HL-60 (cell line): ENCODE measurements at regions not wholly inside any gene's neighbourhood (a gene's known extent, or its start where the extent isn't known, plus 50 kb on each side); places are given as distances from the start of the nearest gene placed in this dataset.
"Not testable (repeated sequence)": the region's sequence is repeated elsewhere in the genome, so short reads cannot be mapped to it uniquely, and the experiment has no call there.

ENCODE experiments used
- DNase-seq, 2 experiments: peaks; one replicate each; pipeline ENCODE4 v3.0.0-alpha.2; 2010 to 2020; ENCODE audit warnings: low read depth in 1 of 2, low spot score in 1 of 2
- H3K27ac ChIP-seq: fragments of 250-450 bp; sonication (Bioruptor Pico); replicated peaks from 2 replicates; pipeline ENCODE4 v1.5.1; 2020; ENCODE audit warnings: mild to moderate bottlenecking, moderate library complexity
- H3K27me3 ChIP-seq: fragments of 250-450 bp; sonication (Bioruptor Pico); 2 replicates; pipeline ENCODE4 v1.5.1; 2021; ENCODE audit warnings: mild to moderate bottlenecking, moderate library complexity; ENCODE audit not compliant: insufficient read depth, poor library complexity, severe bottlenecking
- H3K4me3 ChIP-seq: replicated peaks from 2 replicates; pipeline ENCODE4 v1.5.1; 2011; ENCODE audit warnings: mild to moderate bottlenecking, control low read depth, low read length; ENCODE audit not compliant: insufficient read depth
- GABPA ChIP-seq: IDR thresholded peaks from 2 replicates; pipeline ENCODE4 v1.6.1; 2012; ENCODE audit warnings: low read depth
- POLR2AphosphoS5 ChIP-seq: IDR thresholded peaks from 2 replicates; pipeline ENCODE4 v1.6.1; 2012; ENCODE audit warnings: low read depth
- SPI1 ChIP-seq: IDR thresholded peaks from 2 replicates; pipeline ENCODE4 v1.6.1; 2012; ENCODE audit warnings: low read depth, mild to moderate bottlenecking, borderline replicate concordance
- TF ChIP-seq, protein P1 (sequence below): IDR thresholded peaks from 2 replicates; pipeline ENCODE4 v1.6.1; 2012; ENCODE audit warnings: low read depth; ENCODE audit not compliant: insufficient replicate concordance
- TF ChIP-seq, protein P2 (sequence below): IDR thresholded peaks from one replicate; pipeline ENCODE4 v1.5.1; 2011; ENCODE audit warnings: low read length, control low read depth, inconsistent platforms; ENCODE audit not compliant: insufficient read depth

DNA sequence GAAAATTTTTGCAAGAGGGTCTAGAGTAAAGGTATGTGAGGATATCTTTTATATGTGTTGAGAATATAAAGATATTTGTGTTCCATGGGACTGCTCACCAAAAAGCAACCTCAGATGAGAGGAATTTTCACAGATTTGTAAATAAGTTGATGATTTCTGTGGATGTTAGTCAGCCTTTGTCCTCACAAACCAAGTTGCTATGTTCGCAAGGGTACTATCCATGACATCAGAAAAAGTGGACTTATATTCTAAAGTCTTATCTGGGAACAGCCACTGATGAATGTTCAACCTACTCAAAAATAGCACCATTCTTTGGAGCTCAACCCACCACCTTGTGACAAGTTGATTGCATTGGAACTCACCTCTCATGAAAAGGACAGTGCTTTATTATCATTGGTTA, 138.6 kb downstream of the PCDH20 start:
- TF ChIP-seq GABPA (no peak), SPI1 (no peak), POLR2AphosphoS5 (no peak)
- TF ChIP-seq, protein P1, sequence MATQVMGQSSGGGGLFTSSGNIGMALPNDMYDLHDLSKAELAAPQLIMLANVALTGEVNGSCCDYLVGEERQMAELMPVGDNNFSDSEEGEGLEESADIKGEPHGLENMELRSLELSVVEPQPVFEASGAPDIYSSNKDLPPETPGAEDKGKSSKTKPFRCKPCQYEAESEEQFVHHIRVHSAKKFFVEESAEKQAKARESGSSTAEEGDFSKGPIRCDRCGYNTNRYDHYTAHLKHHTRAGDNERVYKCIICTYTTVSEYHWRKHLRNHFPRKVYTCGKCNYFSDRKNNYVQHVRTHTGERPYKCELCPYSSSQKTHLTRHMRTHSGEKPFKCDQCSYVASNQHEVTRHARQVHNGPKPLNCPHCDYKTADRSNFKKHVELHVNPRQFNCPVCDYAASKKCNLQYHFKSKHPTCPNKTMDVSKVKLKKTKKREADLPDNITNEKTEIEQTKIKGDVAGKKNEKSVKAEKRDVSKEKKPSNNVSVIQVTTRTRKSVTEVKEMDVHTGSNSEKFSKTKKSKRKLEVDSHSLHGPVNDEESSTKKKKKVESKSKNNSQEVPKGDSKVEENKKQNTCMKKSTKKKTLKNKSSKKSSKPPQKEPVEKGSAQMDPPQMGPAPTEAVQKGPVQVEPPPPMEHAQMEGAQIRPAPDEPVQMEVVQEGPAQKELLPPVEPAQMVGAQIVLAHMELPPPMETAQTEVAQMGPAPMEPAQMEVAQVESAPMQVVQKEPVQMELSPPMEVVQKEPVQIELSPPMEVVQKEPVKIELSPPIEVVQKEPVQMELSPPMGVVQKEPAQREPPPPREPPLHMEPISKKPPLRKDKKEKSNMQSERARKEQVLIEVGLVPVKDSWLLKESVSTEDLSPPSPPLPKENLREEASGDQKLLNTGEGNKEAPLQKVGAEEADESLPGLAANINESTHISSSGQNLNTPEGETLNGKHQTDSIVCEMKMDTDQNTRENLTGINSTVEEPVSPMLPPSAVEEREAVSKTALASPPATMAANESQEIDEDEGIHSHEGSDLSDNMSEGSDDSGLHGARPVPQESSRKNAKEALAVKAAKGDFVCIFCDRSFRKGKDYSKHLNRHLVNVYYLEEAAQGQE = no peak
- TF ChIP-seq, protein P2, sequence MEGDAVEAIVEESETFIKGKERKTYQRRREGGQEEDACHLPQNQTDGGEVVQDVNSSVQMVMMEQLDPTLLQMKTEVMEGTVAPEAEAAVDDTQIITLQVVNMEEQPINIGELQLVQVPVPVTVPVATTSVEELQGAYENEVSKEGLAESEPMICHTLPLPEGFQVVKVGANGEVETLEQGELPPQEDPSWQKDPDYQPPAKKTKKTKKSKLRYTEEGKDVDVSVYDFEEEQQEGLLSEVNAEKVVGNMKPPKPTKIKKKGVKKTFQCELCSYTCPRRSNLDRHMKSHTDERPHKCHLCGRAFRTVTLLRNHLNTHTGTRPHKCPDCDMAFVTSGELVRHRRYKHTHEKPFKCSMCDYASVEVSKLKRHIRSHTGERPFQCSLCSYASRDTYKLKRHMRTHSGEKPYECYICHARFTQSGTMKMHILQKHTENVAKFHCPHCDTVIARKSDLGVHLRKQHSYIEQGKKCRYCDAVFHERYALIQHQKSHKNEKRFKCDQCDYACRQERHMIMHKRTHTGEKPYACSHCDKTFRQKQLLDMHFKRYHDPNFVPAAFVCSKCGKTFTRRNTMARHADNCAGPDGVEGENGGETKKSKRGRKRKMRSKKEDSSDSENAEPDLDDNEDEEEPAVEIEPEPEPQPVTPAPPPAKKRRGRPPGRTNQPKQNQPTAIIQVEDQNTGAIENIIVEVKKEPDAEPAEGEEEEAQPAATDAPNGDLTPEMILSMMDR = no peak
- Histone ChIP-seq H3K27me3 (no peaks in the 10 kb centered on the region), H3K4me3 (no peak overlapping the region), H3K27ac (no peak overlapping the region)
- DNase-seq = no peak

DNA sequence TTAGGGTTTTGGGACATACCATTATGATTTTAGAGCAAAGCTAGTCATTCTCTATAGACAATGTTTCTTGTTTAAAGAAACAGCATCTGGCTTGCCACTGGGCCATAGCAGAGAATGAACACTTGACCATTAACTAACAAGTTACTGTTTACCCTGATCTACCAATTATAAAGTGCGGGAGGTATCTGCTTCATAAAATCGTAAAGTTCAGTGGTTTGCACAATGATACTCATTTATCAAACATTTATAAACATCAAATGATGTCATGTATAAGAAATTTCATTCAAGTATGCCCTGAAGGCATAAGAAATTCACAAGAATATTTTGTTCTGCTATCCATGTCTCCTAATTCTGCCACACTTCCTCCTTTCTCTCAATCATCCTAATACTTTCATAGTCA, 139.2 kb downstream of the PCDH20 start:
- no peak for DNase-seq
- Histone ChIP-seq H3K27ac (no peak overlapping the region), H3K27me3 (no peaks in the 10 kb centered on the region), H3K4me3 (no peak overlapping the region)
- TF ChIP-seq, protein P1 = no peak
- TF ChIP-seq SPI1 = 0 out of 2 replicates have a peak, but pooled peaks have one; percentile 7

DNA sequence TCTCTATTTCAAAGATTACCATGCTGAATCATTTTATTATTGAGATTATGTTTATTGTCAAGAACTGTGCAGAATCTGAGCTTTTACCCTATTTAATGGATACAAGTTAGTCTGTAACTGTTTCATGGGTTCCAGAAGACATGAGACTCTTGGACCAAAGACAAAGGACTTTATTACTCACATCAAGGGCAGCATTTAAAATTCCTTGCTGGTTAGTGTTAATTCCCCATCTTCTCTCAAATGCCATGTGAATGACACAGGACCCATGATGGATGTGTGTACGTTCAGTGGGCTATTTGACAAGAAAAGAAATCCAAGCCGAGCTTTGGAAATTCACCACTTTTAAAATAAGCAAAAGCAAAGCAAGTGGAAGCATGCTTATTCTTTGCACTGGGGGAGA, 139.9 kb downstream of the PCDH20 start:
- no peak for TF ChIP-seq SPI1
- no peak for TF ChIP-seq POLR2AphosphoS5
- TF ChIP-seq GABPA = no peak
- TF ChIP-seq, protein P1 = no peak
- TF ChIP-seq, protein P2 = no peak
- Histone ChIP-seq H3K4me3 (no peak overlapping the region), H3K27me3 (no peaks in the 10 kb centered on the region), H3K27ac (no peak overlapping the region)
- no peak for DNase-seq

DNA sequence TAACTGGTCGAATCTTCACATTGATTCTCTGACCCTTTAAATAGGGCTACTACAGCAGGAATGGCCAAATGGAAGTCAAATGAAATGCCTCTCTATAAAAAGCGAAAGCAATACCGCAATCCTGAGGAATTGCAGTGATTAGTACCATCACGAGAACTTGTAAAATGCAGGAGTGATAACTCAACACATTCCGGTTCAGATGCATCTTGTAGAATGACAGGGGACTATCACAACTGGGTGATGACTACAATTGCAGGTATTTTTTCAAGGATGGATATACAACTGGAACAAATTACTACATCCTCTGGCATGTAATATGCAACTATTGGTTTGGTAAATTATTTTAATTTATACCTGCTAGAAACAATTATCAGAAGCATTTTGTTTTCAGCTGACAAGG, 140.4 kb downstream of the PCDH20 start:
- no peak for DNase-seq
- Histone ChIP-seq H3K4me3 (no peak overlapping the region), H3K27me3 (no peaks in the 10 kb centered on the region), H3K27ac (no peak overlapping the region)
- TF ChIP-seq, protein P2 = no peak
- no peak for TF ChIP-seq SPI1
- TF ChIP-seq GABPA = no peak
- TF ChIP-seq POLR2AphosphoS5 = no peak
- TF ChIP-seq, protein P1 = no peak

DNA sequence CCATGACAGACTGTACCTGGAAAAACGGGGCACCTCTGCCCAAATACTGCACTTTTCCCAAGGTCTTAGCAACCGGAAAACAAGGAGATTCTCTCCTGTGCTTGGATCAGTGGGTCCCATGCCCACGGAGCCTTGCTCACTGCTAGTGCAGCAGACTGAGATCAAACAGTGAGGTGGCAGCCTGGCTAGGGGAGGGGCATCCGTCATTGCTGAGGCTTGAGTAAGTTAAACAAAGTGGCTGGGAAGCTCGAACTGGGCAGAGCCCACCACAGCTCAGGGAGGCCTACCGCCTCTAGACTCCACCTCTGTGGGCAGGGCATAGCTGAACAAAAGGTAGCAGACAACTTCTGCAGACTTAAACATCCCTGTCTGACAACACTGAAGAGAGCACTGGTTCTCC, 148.8 kb downstream of the PCDH20 start:
- H3K4me3 ChIP-seq, DNase-seq, H3K27ac ChIP-seq: not testable (repeated sequence)

More for the DNA sequence above, 148.8 kb downstream of the PCDH20 start:
- H3K27me3 ChIP-seq = not testable (repeated sequence)
